ENCODE measurements at regions not wholly inside any gene's neighbourhood (a gene's known extent, or its start where the extent isn't known, plus 50 kb on each side); places are given as distances from the start of the nearest gene placed in this dataset.

GRCh38 chr6:97732045-97732444, 449.0 kb upstream of the MMS22L start:
- no peak for TF ChIP-seq CTCF (IDR thresholded peaks at IDR 0.05)
- TF ChIP-seq POLR2A (IDR thresholded peaks at IDR 0.05): no peak
- TF ChIP-seq POLR2AphosphoS5 (IDR thresholded peaks at IDR 0.05): no peak
- no peak for TF ChIP-seq EP300 (IDR thresholded peaks at IDR 0.05)
